GM04503 (cell line): ENCODE measurements at regions not wholly inside any gene's neighbourhood (a gene's known extent, or its start where the extent isn't known, plus 50 kb on each side); places are given as distances from the start of the nearest gene placed in this dataset.
"Not testable (repeated sequence)": the region's sequence is repeated elsewhere in the genome, so short reads cannot be mapped to it uniquely, and the experiment has no call there.

Source experiments
- DNase-seq: peaks from one replicate; pipeline ENCODE4 v3.0.0-alpha.2; 2012; ENCODE audit warnings: low read depth

DNA sequence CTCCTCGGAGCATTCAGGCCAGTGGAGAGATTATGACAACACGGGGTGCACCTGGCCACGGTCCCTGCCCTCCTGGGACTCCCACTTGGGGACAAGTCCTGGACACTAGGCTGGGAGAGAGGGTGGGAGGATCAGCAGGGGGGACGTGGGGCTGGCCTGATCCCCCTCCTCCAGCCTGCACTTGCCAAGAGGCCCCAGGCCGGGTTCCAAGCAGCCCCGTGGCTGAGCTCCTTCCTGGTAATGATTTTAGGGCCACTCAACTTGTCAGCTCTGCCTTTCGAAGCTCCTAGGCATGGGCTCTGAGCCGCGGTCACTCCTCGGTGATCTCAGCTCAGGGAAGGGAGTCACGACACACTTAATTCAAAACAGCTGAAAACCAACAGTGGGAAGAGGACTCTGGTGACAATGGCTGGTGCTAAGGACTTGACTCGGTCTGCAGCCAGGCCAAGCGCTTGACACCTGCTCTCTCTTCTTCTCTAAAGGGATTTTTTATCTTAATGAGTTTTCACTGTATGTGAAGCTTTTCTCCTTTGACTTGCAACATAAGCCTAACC, 161.7 kb downstream of the BMP7 start:
- DNase-seq, result no peak

DNA sequence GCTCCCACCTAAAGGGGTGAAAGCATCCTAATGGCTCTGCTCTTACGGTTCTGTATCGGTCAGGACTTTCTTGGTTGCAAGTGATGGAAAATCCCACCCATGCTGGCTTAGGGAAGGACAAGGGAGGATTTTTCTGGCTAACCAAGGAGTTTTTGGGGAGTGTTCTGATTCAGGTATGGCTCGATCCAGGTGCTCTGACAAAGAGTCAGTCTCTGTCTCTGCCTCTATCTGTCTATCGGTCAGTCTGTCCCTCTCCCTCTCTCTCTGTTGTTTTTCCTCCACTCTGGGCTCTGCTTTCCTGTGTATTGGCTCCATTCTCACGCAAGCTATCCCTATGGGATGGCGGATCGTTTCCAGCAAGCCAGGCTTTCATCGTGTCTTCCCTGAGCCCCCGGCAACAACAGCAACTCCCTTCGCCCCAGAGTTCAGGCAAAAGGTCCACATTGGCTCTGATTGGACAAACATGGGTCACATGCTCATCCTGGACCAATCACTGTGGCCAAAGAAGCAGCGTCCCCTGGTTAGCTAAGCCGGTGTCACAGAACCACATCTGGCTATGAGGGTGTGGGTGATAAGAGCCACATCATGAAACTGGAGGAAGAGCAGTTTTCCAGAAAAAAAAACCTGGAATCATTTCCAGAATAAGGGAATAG, 160.3 kb downstream of the BMP7 start:
- DNase-seq, result no peak

DNA sequence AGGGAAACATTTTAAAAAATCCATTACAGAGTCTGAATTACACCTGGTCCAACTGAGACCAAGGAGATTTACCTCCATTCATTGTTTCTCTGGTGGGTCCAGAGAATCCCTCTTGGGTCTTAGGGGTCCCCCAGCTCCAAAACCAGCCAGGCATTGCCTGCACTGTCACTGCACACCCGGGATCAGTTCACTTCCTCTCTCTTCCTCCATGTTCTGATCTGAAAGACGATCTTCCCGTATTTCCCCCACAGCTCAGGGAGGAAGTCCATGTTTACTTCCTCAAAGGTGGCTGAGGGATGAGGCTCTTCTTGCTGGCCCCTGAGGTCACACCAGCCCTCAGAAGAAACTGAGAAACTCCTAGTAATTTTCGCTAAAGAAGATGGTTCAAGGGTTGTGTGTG, 159.7 kb downstream of the BMP7 start:
- DNase-seq, result no peak

DNA sequence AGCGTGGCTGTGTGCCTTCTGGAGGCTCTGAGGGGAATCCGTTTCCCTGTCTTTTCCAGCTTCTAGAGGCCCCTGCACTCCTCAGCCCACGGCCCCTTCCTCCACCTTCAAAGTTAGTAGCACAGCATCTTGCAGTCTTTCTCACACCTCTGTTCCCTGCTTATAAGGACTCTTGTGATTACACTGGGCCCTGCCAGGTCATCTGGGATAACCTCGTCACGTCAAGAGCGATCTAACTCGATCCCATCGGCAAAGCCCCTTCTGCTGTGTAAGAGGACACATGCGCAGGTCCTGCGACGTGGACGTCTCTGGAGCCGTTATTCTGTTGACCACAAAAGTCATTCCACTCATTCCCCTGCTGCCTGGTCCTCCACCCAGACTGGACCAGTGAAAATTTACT, 159.2 kb downstream of the BMP7 start:
- no peak for DNase-seq

DNA sequence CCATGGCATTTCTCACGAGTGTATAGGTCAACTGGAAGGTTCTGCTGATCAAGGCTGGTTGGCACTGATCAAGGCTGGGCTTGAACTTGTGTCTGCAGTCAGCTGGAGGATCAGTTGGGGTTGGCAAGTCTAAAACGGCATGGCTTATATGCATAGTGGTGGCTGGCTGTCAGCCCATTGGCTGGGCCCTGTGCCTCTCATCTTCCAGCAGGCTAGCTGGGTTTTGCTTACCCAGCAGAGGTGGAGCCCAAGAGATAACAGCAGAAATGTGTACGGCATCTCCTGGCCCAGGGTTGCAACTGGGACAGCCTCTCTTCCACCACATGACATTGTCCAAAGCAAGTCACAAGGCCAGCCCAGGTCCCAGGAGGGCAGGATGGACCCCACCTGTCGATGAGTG, 158.2 kb downstream of the BMP7 start:
- DNase-seq, result no peak

DNA sequence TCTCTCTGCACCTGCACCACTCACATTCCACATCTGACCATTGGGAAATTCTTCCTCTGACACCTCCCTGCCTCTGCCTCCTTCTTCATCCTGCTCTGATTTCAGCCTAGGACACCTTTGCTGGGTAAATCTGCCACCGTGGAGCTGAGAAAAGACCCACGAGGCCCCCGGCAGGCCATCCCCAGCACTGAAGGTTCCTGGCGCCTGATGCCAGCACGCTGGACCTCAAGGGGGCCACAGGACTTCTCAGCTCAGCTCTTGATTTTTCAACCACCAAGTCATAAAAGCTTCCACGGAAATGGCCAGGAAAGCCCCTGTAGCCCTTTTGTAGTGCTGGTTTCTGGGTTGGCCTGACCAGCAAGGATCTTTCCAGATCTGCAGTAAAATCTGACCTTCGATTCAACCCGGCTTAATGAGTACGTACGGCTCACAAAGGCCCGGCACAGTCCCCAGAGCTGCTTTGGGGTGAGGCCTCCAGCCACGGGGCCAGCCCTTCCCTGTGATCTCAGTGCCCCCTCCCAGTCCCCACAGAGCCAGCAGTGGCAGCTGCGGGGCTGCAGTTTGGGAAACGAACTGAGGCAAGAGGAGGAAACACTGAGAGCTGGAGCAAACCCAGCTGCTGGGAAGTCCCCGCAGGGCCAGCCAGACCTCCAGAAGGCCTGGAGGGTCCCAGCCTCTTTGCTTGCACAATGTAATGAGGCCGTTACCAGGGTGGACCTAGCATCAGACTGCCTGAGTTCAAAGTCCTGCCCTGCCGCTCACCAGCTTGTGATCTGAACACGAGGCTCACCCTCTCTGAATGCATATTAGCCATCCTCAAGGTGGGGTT, 157.5 kb downstream of the BMP7 start:
- no peak for DNase-seq

DNA sequence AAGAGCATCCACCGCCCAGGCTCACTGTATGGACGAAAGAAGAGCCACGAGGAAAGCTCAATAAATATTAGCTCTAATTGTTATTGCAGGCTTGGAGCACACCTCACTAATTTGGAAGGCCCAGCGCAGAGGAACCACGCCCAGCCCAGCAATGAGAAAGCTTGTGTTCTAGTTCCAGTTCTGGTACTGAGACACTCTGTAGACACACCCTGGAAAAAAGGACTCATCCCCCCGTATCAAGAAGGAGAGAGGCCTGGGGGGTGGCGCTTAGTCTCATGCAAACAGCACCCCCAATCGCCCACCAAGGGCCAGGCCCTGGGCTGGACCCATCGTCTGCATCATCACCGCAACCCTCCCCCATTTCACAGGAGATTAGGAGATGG, 156.9 kb downstream of the BMP7 start:
- DNase-seq, result no peak

DNA sequence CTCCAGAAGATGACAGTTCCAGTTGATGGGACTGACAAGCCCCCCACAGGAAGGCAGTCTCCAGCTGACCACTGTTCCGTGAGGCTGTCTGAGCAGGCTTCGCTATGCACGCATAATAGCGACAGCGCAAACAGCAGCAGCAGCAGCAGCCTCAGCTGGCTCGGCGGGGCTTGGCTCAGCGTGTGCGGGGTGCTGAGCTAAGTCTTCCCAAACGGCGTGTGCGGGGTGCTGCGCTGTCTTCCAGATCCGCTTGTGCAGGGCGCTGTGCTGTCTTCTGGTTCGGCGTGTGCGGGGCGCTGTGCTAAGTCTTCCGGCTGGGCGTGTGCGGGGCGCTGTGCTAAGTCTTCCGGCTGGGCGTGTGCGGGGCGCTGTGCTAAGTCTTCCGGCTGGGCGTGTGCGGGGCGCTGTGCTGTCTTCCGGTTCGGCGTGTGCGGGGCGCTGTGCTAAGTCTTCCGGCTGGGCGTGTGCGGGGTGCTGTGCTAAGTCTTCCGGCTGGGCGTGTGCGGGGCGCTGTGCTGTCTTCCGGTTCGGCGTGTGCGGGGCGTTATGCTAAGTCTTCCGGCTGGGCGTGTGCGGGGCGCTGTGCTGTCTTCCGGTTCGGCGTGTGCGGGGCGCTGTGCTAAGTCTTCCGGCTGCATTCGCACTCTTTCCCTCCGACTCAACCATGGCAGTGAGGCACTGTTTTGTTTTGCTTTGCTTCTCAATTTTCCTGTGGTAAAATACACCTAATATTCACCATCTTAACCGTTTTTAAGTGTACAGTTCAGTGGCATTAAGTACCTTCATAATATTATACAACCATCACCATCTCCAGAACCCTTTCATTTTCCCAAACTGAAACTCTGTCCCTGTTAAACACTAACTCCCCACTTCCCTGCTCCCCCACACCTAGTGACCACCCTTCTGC, 156.1 kb downstream of the BMP7 start:
- not testable (repeated sequence) for DNase-seq

DNA sequence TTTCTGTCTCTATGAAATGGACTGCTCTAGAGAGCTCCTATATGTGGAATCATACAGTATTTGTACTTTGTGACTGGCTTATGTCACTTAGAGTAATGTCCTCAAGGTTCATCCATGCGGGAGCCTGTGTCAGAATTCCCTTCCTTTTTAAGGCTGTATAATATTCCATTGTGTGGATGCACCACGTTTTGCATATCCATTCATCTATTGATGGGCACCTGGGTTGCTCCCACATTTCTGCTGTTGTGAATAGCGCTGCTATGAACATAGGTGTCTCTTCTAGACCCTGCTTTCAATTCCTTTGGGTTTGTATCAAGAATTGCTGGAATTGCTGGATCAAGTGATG, 155.4 kb downstream of the BMP7 start:
- no peak for DNase-seq

DNA sequence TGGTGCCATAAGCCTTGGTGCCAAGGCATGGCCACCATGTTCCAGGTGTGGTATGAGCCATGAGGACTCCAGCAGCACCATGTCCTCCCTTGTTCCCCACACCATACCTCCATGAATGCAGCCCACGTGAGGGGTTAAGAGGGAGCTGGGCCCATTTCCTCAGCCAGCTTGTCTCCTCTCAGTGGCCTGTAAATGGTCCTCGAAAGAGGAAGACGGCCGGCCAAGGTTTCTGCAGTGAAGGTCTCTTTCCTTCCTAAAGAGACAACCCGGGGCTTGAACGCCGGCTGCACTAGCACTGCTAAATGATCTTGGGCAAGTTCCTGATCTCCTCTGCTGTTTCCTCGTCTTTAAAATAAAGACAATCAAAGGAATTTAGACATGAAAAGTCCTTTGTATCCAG, 154.0 kb downstream of the BMP7 start:
- DNase-seq, result no peak

DNA sequence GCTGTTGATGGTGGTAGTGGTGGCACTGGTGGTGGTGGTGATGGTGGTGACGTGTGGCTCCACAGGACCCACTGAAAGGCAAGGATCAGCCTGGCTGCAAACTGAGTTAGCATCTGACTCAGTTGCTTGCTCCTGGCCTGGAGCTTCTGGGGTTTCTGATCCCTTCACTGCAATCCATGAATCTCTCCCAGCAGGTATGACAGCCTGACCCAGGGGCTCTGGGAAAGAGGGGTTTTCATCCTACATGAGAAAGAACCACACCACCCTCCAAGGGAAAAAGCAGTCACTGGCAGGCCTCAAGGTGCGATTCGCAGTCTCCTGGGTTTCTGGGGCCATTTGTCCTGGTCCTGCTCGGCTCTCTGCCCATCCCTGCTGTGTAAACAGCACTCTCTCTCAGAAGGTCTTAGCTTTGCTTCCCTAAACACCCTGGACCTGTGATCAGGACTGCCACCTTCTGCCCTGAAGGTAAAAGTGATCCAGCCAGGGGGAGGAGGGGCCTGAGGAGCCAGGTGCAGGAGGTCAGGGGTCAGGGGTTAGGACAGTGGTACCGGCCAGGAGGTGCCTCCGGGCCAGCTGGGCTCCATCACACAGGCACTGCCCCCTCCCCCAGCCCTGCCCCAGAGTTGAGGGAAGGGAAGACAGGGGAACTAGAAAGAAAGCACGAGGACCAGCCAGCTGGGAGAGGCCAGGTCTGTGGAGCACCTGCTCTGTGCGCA, 152.0 kb downstream of the BMP7 start:
- DNase-seq, result no peak

DNA sequence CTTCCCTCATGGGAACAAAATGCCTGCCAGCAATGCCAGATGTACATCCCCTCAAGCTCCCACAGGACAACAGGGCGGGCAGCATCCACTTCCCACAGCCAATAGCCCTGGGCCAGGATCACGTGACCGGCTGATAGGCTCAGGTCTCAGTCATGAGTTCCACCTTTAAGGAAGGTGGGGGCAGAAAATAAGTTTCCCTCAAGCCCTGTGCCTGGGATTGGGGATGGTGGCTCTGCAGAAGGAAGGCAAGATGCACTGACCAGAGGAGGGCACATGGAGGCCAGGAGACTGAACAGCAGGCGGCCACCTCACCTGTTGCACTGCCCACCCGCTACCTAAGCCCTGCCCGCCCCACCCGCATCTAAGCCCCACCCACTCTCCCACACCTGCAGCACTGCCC, 149.1 kb downstream of the BMP7 start:
- DNase-seq, result no peak

DNA sequence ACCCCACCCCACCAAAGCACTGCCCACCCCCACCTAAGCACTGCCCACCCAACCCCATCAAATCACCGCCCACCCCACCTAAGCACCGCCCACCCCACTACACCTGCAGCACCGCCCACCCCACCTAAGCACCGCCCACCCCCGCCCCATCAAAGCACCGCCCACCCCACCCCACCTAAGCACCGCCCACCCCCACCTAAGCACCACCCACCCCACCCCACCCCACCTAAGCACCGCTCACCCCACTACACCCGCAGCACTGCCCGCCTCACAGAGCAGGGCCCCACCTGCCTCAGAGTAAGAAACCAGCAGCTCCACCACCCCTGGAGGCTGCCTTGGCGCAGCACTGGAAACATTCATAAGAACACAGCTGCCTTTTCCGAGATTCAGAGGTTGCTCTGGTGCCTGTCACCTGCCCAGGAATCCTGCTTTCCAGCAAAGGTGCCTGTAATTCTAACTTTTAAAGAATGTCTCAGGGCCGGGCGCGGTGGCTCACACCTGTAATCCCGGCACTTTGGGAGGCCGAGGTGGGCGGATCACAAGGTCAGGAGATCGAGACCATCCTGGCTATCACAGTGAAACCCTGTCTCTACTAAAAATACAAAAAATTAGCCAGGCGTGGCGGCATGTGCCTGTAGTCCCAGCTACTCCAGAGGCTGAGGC, 148.2 kb downstream of the BMP7 start:
- no peak for DNase-seq
